MV-4-11 (cell line): ENCODE measurements at regions not wholly inside any gene's neighbourhood (a gene's known extent, or its start where the extent isn't known, plus 50 kb on each side); places are given as distances from the start of the nearest gene placed in this dataset.

Experiments
- DNase-seq: peaks from one replicate; lab custom pipeline; 2025; lab: John Stamatoyannopoulos, UW

- DNase-seq: no peak
Observed at GRCh38 chr20:12072221-12072953, 154.7 kb downstream of the BTBD3 start.

GRCh38 chr20:12072954-12073264 lies 155.2 kb downstream of the BTBD3 start:
- no peak for DNase-seq

- peak; percentile 35 for DNase-seq
Observed at GRCh38 chr20:12074111-12074655, 156.5 kb downstream of the BTBD3 start.

- no peak for DNase-seq
Observed at GRCh38 chr20:12076200-12076599, 158.5 kb downstream of the BTBD3 start.

- DNase-seq: no peak
Observed at GRCh38 chr20:12077875-12078274, 160.2 kb downstream of the BTBD3 start.

- no peak for DNase-seq
Observed at GRCh38 chr20:12079490-12079889, 161.8 kb downstream of the BTBD3 start.

GRCh38 chr20:12083269-12083668 lies 165.6 kb downstream of the BTBD3 start:
- DNase-seq: no peak

GRCh38 chr20:12084482-12084881 lies 166.8 kb downstream of the BTBD3 start:
- no peak for DNase-seq

GRCh38 chr20:12086359-12086758 lies 168.7 kb downstream of the BTBD3 start:
- no peak for DNase-seq

GRCh38 chr20:12090920-12091319 lies 173.2 kb downstream of the BTBD3 start:
- peak; percentile 55 for DNase-seq

GRCh38 chr20:12093057-12093796 lies 175.5 kb downstream of the BTBD3 start:
- DNase-seq: peak; percentile 89

GRCh38 chr20:12093797-12094190 lies 176.1 kb downstream of the BTBD3 start:
- peak; percentile 6 for DNase-seq

- no peak for DNase-seq
Observed at GRCh38 chr20:12095180-12095920, 177.7 kb downstream of the BTBD3 start.

- DNase-seq: no peak
Observed at GRCh38 chr20:12098421-12098820, 180.7 kb downstream of the BTBD3 start.

GRCh38 chr20:12108846-12109245 lies 191.2 kb downstream of the BTBD3 start:
- no peak for DNase-seq

GRCh38 chr20:12110274-12110673 lies 192.6 kb downstream of the BTBD3 start:
- DNase-seq: no peak

- peak; percentile 76 for DNase-seq
Observed at GRCh38 chr20:12110711-12111110, 193.0 kb downstream of the BTBD3 start.

GRCh38 chr20:12111431-12112088 lies 193.9 kb downstream of the BTBD3 start:
- DNase-seq: peak; percentile 12

- DNase-seq: no peak
Observed at GRCh38 chr20:12112089-12112474, 194.4 kb downstream of the BTBD3 start.

- DNase-seq: no peak
Observed at GRCh38 chr20:12112665-12113064, 195.0 kb downstream of the BTBD3 start.

GRCh38 chr20:12113075-12113467 lies 195.4 kb downstream of the BTBD3 start:
- no peak for DNase-seq
